ENCODE measurements at regions not wholly inside any gene's neighbourhood (a gene's known extent, or its start where the extent isn't known, plus 50 kb on each side); places are given as distances from the start of the nearest gene placed in this dataset.

- no peak overlapping the region for H3K4me3 Mint-ChIP-seq
- DNase-seq (ENCODE audit: low spot score): no peak
- no peaks in the 10 kb centered on the region for H3K4me1 Mint-ChIP-seq (ENCODE audit: low read depth)
- H3K27me3 Mint-ChIP-seq (ENCODE audit: insufficient read depth): peaks cover 9% of the 10 kb centered on the region
- intact Hi-C loops (cut with micrococcal nuclease): no loop called here
- no peaks in the 10 kb centered on the region for H3K36me3 Mint-ChIP-seq (ENCODE audit: low read depth)
- no peak overlapping the region for H3K27ac Mint-ChIP-seq
- H3K9me3 Mint-ChIP-seq: no peaks in the 10 kb centered on the region
These were observed 107.9 kb upstream of the NXT1 start for GRCh38 chr20:23242556-23243180.

GRCh38 chr20:23242104-23242503 lies 108.5 kb upstream of the NXT1 start:
- Mint-ChIP-seq H3K4me3 (no peak overlapping the region), H3K27me3 (ENCODE audit: insufficient read depth) (peaks cover 14% of the 10 kb centered on the region), H3K27ac (no peak overlapping the region), H3K9me3 (no peaks in the 10 kb centered on the region), H3K4me1 (ENCODE audit: low read depth) (no peaks in the 10 kb centered on the region), H3K36me3 (ENCODE audit: low read depth) (no peaks in the 10 kb centered on the region)
- no peak for DNase-seq (ENCODE audit: low spot score)
- intact Hi-C loops (cut with micrococcal nuclease): no loop called here

GRCh38 chr20:23241416-23241815 lies 109.2 kb upstream of the NXT1 start:
- H3K4me3 Mint-ChIP-seq: no peak overlapping the region
- H3K27ac Mint-ChIP-seq: no peak overlapping the region
- no peaks in the 10 kb centered on the region for H3K36me3 Mint-ChIP-seq (ENCODE audit: low read depth)
- H3K4me1 Mint-ChIP-seq (ENCODE audit: low read depth): no peaks in the 10 kb centered on the region
- H3K9me3 Mint-ChIP-seq: no peaks in the 10 kb centered on the region
- intact Hi-C loops (cut with micrococcal nuclease): no loop called here
- DNase-seq (ENCODE audit: low spot score): no peak
- H3K27me3 Mint-ChIP-seq (ENCODE audit: insufficient read depth): peaks cover 12% of the 10 kb centered on the region

DNA sequence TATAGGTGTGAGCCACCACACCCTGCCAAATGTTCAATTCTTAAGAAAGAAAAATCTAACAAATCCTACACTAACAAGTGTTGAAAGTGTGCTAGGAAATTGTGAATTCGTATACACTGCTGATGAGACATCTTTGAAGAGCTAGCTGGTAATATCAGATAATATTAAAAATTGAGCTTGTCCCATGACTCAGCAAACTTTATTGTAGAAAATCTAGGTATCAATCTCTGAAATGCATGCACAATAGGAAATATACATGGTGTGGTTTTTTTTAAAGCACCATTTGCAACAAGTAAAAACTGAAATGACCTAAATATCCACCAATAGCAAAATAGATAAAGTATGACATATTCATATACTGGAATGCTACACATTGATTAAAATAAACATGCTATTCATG lies 110.1 kb upstream of the NXT1 start:
- DNase-seq (ENCODE audit: low spot score): no peak
- H3K27me3 Mint-ChIP-seq (ENCODE audit: insufficient read depth): peaks cover 15% of the 10 kb centered on the region
- no peaks in the 10 kb centered on the region for H3K36me3 Mint-ChIP-seq (ENCODE audit: low read depth)
- no peak overlapping the region for H3K27ac Mint-ChIP-seq
- no peaks in the 10 kb centered on the region for H3K4me1 Mint-ChIP-seq (ENCODE audit: low read depth)
- no peak overlapping the region for H3K4me3 Mint-ChIP-seq
- no peaks in the 10 kb centered on the region for H3K9me3 Mint-ChIP-seq
- intact Hi-C loops (cut with micrococcal nuclease): no loop called here

GRCh38 chr20:23237201-23237600 lies 113.4 kb upstream of the NXT1 start:
- Mint-ChIP-seq H3K9me3 (peaks cover 7% of the 10 kb centered on the region), H3K27ac (no peak overlapping the region), H3K4me3 (no peak overlapping the region), H3K4me1 (ENCODE audit: low read depth) (no peaks in the 10 kb centered on the region), H3K27me3 (ENCODE audit: insufficient read depth) (peaks cover 15% of the 10 kb centered on the region), H3K36me3 (ENCODE audit: low read depth) (no peaks in the 10 kb centered on the region)
- intact Hi-C loops (cut with micrococcal nuclease): loop anchor here (5.0 kb wide), 1 partner anchor 90 kb away; no protein-coding TSS in a partner anchor
- DNase-seq (ENCODE audit: low spot score): no peak

GRCh38 chr20:23235173-23236027 lies 115.2 kb upstream of the NXT1 start:
- DNase-seq (ENCODE audit: low spot score): peak; percentile 27
- intact Hi-C loops (cut with micrococcal nuclease): loop anchor here (1.0 to 5.0 kb wide), 4 partner anchors 88 to 896 kb away; no protein-coding TSS in a partner anchor
- Mint-ChIP-seq H3K9me3 (peaks cover 16% of the 10 kb centered on the region), H3K4me1 (ENCODE audit: low read depth) (no peaks in the 10 kb centered on the region), H3K27me3 (ENCODE audit: insufficient read depth) (peaks cover 15% of the 10 kb centered on the region), H3K36me3 (ENCODE audit: low read depth) (no peaks in the 10 kb centered on the region), H3K4me3 (no peak overlapping the region), H3K27ac (no peak overlapping the region)

- Mint-ChIP-seq H3K27ac (no peak overlapping the region), H3K9me3 (peaks cover 16% of the 10 kb centered on the region), H3K4me3 (no peak overlapping the region), H3K4me1 (ENCODE audit: low read depth) (no peaks in the 10 kb centered on the region), H3K36me3 (ENCODE audit: low read depth) (no peaks in the 10 kb centered on the region), H3K27me3 (ENCODE audit: insufficient read depth) (peaks cover 15% of the 10 kb centered on the region)
- intact Hi-C loops (cut with micrococcal nuclease): loop anchor here (1.0 to 5.0 kb wide), 4 partner anchors 87 to 895 kb away; no protein-coding TSS in a partner anchor
- DNase-seq (ENCODE audit: low spot score): no peak
These were observed 116.1 kb upstream of the NXT1 start for GRCh38 chr20:23234311-23235078.

DNA sequence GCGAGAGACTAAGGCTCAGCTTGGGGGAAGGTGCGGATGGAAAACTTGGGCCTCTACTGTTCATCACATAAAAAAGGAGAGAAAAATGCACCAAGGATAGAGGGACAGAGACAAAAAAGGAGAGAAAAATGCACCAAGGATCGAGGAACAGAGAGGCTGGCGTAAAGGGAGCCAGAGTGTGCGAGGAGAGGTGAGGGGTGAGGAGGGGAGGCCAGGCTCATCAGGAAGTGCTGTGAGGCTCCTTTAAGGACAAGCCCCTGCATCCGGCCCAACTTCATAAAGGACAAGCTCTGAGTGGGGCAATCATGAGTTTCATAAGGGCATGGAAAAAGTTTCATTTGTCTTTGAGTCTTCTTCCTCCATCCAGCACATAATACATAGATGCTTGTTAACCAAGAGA lies 117.2 kb upstream of the NXT1 start:
- H3K4me3 Mint-ChIP-seq: no peak overlapping the region
- H3K9me3 Mint-ChIP-seq: peaks cover 16% of the 10 kb centered on the region
- H3K27me3 Mint-ChIP-seq (ENCODE audit: insufficient read depth): peaks cover 11% of the 10 kb centered on the region
- intact Hi-C loops (cut with micrococcal nuclease): no loop called here
- H3K27ac Mint-ChIP-seq: no peak overlapping the region
- H3K4me1 Mint-ChIP-seq (ENCODE audit: low read depth): no peaks in the 10 kb centered on the region
- no peaks in the 10 kb centered on the region for H3K36me3 Mint-ChIP-seq (ENCODE audit: low read depth)
- no peak for DNase-seq (ENCODE audit: low spot score)

- DNase-seq (ENCODE audit: low spot score): no peak
- intact Hi-C loops (cut with micrococcal nuclease): no loop called here
- no peaks in the 10 kb centered on the region for H3K4me1 Mint-ChIP-seq (ENCODE audit: low read depth)
- peaks cover 16% of the 10 kb centered on the region for H3K9me3 Mint-ChIP-seq
- no peaks in the 10 kb centered on the region for H3K36me3 Mint-ChIP-seq (ENCODE audit: low read depth)
- no peak overlapping the region for H3K27ac Mint-ChIP-seq
- H3K27me3 Mint-ChIP-seq (ENCODE audit: insufficient read depth): peaks cover 10% of the 10 kb centered on the region
- H3K4me3 Mint-ChIP-seq: no peak overlapping the region
These were observed 117.8 kb upstream of the NXT1 start for GRCh38 chr20:23232679-23233308.

- intact Hi-C loops (cut with micrococcal nuclease): no loop called here
- no peak overlapping the region for H3K27ac Mint-ChIP-seq
These were observed 118.4 kb upstream of the NXT1 start for GRCh38 chr20:23232219-23232581.

GRCh38 chr20:23231561-23232218 lies 118.9 kb upstream of the NXT1 start:
- no peaks in the 10 kb centered on the region for H3K36me3 Mint-ChIP-seq (ENCODE audit: low read depth)
- no peak overlapping the region for H3K4me3 Mint-ChIP-seq
- no peaks in the 10 kb centered on the region for H3K4me1 Mint-ChIP-seq (ENCODE audit: low read depth)
- no peak overlapping the region for H3K27ac Mint-ChIP-seq
- peaks cover 5% of the 10 kb centered on the region for H3K27me3 Mint-ChIP-seq (ENCODE audit: insufficient read depth)
- intact Hi-C loops (cut with micrococcal nuclease): no loop called here
- DNase-seq (ENCODE audit: low spot score): no peak
- H3K9me3 Mint-ChIP-seq: peaks cover 16% of the 10 kb centered on the region

More at GRCh38 chr20:23232219-23232581, 118.4 kb upstream of the NXT1 start:
- DNase-seq (ENCODE audit: low spot score): no peak
- Mint-ChIP-seq H3K4me1 (ENCODE audit: low read depth) (no peaks in the 10 kb centered on the region), H3K4me3 (no peak overlapping the region), H3K36me3 (ENCODE audit: low read depth) (no peaks in the 10 kb centered on the region), H3K9me3 (peaks cover 16% of the 10 kb centered on the region), H3K27me3 (ENCODE audit: insufficient read depth) (peaks cover 4% of the 10 kb centered on the region)

GRCh38 chr20:23230766-23231385 lies 119.7 kb upstream of the NXT1 start:
- intact Hi-C loops (cut with micrococcal nuclease): no loop called here
- Mint-ChIP-seq H3K36me3 (ENCODE audit: low read depth) (no peaks in the 10 kb centered on the region), H3K27ac (no peak overlapping the region)

More at GRCh38 chr20:23230766-23231385, 119.7 kb upstream of the NXT1 start:
- peaks cover 16% of the 10 kb centered on the region for H3K9me3 Mint-ChIP-seq
- no peaks in the 10 kb centered on the region for H3K4me1 Mint-ChIP-seq (ENCODE audit: low read depth)
- no peak overlapping the region for H3K4me3 Mint-ChIP-seq
- peaks cover 6% of the 10 kb centered on the region for H3K27me3 Mint-ChIP-seq (ENCODE audit: insufficient read depth)
- no peak for DNase-seq (ENCODE audit: low spot score)

Data from activated T-helper 1 cell treated with anti-CD3 and anti-CD28 coated beads, Interleukin-12 subunit alpha, Interleukin-12 subunit beta, Interleukin-2, Interleukin-4 antibody, amounts not matched to agents 30 ng/mL and 10 ng/mL and 1 ng/mL, durations not matched to agents 14 hours and 24 hours and 36 hours (primary cell).